CD4-positive, alpha-beta T cell treated with Interleukin-4 for 4 hours (primary cell): ENCODE measurements at regions not wholly inside any gene's neighbourhood (a gene's known extent, or its start where the extent isn't known, plus 50 kb on each side); places are given as distances from the start of the nearest gene placed in this dataset.

ENCODE experiments used
- DNase-seq: peaks from one replicate; pipeline ENCODE4 v3.0.0-alpha.2; 2020

- DNase-seq, result no peak
Measured at GRCh38 chr12:86852451-86852850, 596.3 kb upstream of the MGAT4C start.

- no peak for DNase-seq
Measured at GRCh38 chr12:86838711-86839110, 582.5 kb upstream of the MGAT4C start.

GRCh38 chr12:86838260-86838659 is 582.1 kb upstream of the MGAT4C start:
- no peak for DNase-seq

- DNase-seq, result no peak
Measured at GRCh38 chr12:86837246-86837645, 581.1 kb upstream of the MGAT4C start.

- no peak for DNase-seq
Measured at GRCh38 chr12:86834217-86834616, 578.0 kb upstream of the MGAT4C start.

GRCh38 chr12:86827409-86827808 is 571.2 kb upstream of the MGAT4C start:
- DNase-seq, result no peak

- DNase-seq, result no peak
Measured at GRCh38 chr12:86826051-86826450, 569.9 kb upstream of the MGAT4C start.

- DNase-seq, result no peak
Measured at GRCh38 chr12:86801439-86801838, 545.2 kb upstream of the MGAT4C start.

- DNase-seq, result no peak
Measured at GRCh38 chr12:86799616-86800015, 543.4 kb upstream of the MGAT4C start.

GRCh38 chr12:86796550-86796949 is 540.4 kb upstream of the MGAT4C start:
- DNase-seq, result no peak

GRCh38 chr12:86788661-86789060 is 532.5 kb upstream of the MGAT4C start:
- DNase-seq, result no peak

- DNase-seq, result no peak
Measured at GRCh38 chr12:86787419-86787818, 531.2 kb upstream of the MGAT4C start.

GRCh38 chr12:86777325-86777724 is 521.1 kb upstream of the MGAT4C start:
- DNase-seq, result no peak

- DNase-seq, result no peak
Measured at GRCh38 chr12:86774841-86775388, 518.7 kb upstream of the MGAT4C start.

- no peak for DNase-seq
Measured at GRCh38 chr12:86772696-86773095, 516.5 kb upstream of the MGAT4C start.

- no peak for DNase-seq
Measured at GRCh38 chr12:86770871-86771270, 514.7 kb upstream of the MGAT4C start.

- no peak for DNase-seq
Measured at GRCh38 chr12:86748894-86749293, 492.7 kb upstream of the MGAT4C start.

- no peak for DNase-seq
Measured at GRCh38 chr12:86744547-86745212, 488.5 kb upstream of the MGAT4C start.

- DNase-seq, result no peak
Measured at GRCh38 chr12:86743875-86744536, 487.8 kb upstream of the MGAT4C start.

GRCh38 chr12:86741531-86741930 is 485.3 kb upstream of the MGAT4C start:
- no peak for DNase-seq

GRCh38 chr12:86735851-86736250 is 479.7 kb upstream of the MGAT4C start:
- DNase-seq, result no peak

GRCh38 chr12:86735072-86735471 is 478.9 kb upstream of the MGAT4C start:
- DNase-seq, result no peak

GRCh38 chr12:86730233-86730632 is 474.0 kb upstream of the MGAT4C start:
- no peak for DNase-seq

- DNase-seq, result no peak
Measured at GRCh38 chr12:86729739-86730138, 473.5 kb upstream of the MGAT4C start.

- DNase-seq, result no peak
Measured at GRCh38 chr12:86727160-86727559, 471.0 kb upstream of the MGAT4C start.
